GM12878 (cell line): ENCODE measurements at regions not wholly inside any gene's neighbourhood (a gene's known extent, or its start where the extent isn't known, plus 50 kb on each side); places are given as distances from the start of the nearest gene placed in this dataset.

Source experiments
- ATAC-seq: fragments of 200-7000 bp; cut with Tn5 transposase; 3 replicates; pipeline ENCODE4 v1.9.1; 2020; ENCODE audit warnings: mild to moderate bottlenecking, moderate library complexity
- BruUV-seq: library from RNA; stranded (reverse); fragments of 400-500 nt; replicated peaks from 2 replicates; lab custom pipeline; 2021; lab: Mats Ljungman, UMichigan
- CTCF ChIA-PET: fragments of 300-600 bp; sonication (Branson Sonifier 250); formaldehyde crosslinking; extraction: SDS; loops from one replicate; lab custom pipeline; 2021; ENCODE audit warnings: inconsistent platforms; lab: Yijun Ruan, JAX
- POLR2A ChIA-PET: fragments of 350-600 bp; formaldehyde crosslinking; extraction: SDS; loops from one replicate; lab custom pipeline; 2021; ENCODE audit warnings: inconsistent platforms; lab: Charles Lee
- RAD21 ChIA-PET: fragments of 300-600 bp; sonication (Branson Sonifier 250); formaldehyde crosslinking; loops from one replicate; lab custom pipeline; 2023; ENCODE audit warnings: antibody characterized with exemption; ENCODE audit not compliant: unreplicated experiment; lab: Charles Lee
- SMC1A ChIA-PET: fragments of 300-600 bp; sonication (Branson Sonifier 250); formaldehyde crosslinking; loops from one replicate; lab custom pipeline; 2023; ENCODE audit not compliant: unreplicated experiment, uncharacterized antibody; lab: Charles Lee
- DNase-seq: peaks from one replicate; pipeline ENCODE4 v3.0.0-alpha.2; 2011; ENCODE audit warnings: low read depth, low spot score
- FAIRE-seq: peaks from 3 replicates; lab custom pipeline; 2011; peaks lifted over from hg19 to GRCh38; lab: Jason Lieb, UNC
- H2AFZ ChIP-seq: 2 replicates; pipeline ENCODE4 v1.6.0; 2011; ENCODE audit warnings: low read depth, low read length, control low read depth; ENCODE audit not compliant: control insufficient read depth
- H3K27ac ChIP-seq: 2 replicates; pipeline ENCODE4 v1.5.1; 2011; ENCODE audit warnings: control low read depth; ENCODE audit not compliant: control insufficient read depth, insufficient read depth
- H3K27me3 ChIP-seq, 2 experiments: replicated peaks in 1 of 2; 2 replicates each; pipeline versions ENCODE4 v1.6.0 to v1.6.1; 2011; ENCODE audit warnings: low read length in 1 of 2; ENCODE audit not compliant: control insufficient read depth in 2 of 2, insufficient read depth in 2 of 2
- H3K36me3 ChIP-seq, 2 experiments: 2 replicates each; pipeline ENCODE4 v1.5.1; 2011; ENCODE audit warnings: low read length in 1 of 2; ENCODE audit not compliant: control insufficient read depth in 2 of 2, insufficient read depth in 2 of 2
- H3K4me1 ChIP-seq: 2 replicates; pipeline ENCODE4 v1.6.1; 2011; ENCODE audit warnings: mild to moderate bottlenecking, low read length, moderate library complexity, mixed read lengths; ENCODE audit not compliant: control insufficient read depth, insufficient read depth
- H3K4me2 ChIP-seq: 2 replicates; pipeline ENCODE4 v1.6.0; 2011; ENCODE audit warnings: control low read depth; ENCODE audit not compliant: control insufficient read depth, insufficient read depth
- H3K4me3 ChIP-seq: fragments of 200-600 bp; sonication (generic); 2 replicates; pipeline ENCODE4 v1.5.1; 2016
- H3K79me2 ChIP-seq: 2 replicates; pipeline ENCODE4 v1.6.0; 2011; ENCODE audit warnings: low read length; ENCODE audit not compliant: control insufficient read depth, insufficient read depth
- H3K9ac ChIP-seq: 2 replicates; pipeline ENCODE4 v1.8.0; 2011; ENCODE audit warnings: low read length, control low read depth, mixed read lengths; ENCODE audit not compliant: control insufficient read depth, insufficient read depth
- H3K9me3 ChIP-seq: replicated peaks from 3 replicates; pipeline ENCODE4 v1.5.1; 2011; ENCODE audit warnings: mild to moderate bottlenecking, low read length; ENCODE audit not compliant: control insufficient read depth, insufficient read depth
- H4K20me1 ChIP-seq: 2 replicates; pipeline ENCODE4 v1.6.0; 2011; ENCODE audit not compliant: control insufficient read depth, insufficient read depth
- BACH1 ChIP-seq: fragments of 450-650 bp; IDR thresholded peaks from 2 replicates; pipeline ENCODE4 v1.6.1; 2017; ENCODE audit warnings: mild to moderate bottlenecking, borderline replicate concordance
- BCL3 ChIP-seq: IDR thresholded peaks from 2 replicates; pipeline ENCODE4 v1.6.1; 2011; ENCODE audit warnings: borderline replicate concordance, low read depth, mild to moderate bottlenecking, moderate library complexity, low read length; ENCODE audit not compliant: insufficient read depth, poor library complexity, severe bottlenecking
- BHLHE40 ChIP-seq, 2 experiments: fragments of 450-650 bp in 1 of 2; IDR thresholded peaks; 2 replicates each; pipeline ENCODE4 v1.6.1; 2011 to 2017; ENCODE audit warnings: low read depth in 2 of 2, borderline replicate concordance in 1 of 2, improper control_type of control experiment in 1 of 2, low read length in 1 of 2, mild to moderate bottlenecking in 1 of 2
- BMI1 ChIP-seq: fragments of 450-650 bp; IDR thresholded peaks from 2 replicates; pipeline ENCODE4 v1.6.1; 2016; ENCODE audit warnings: mild to moderate bottlenecking, moderate library complexity, borderline replicate concordance
- ELK1 ChIP-seq: IDR thresholded peaks from 2 replicates; pipeline ENCODE4 v1.6.1; 2012; ENCODE audit warnings: low read depth, low read length, improper control_type of control experiment
- GABPA ChIP-seq: IDR thresholded peaks from 2 replicates; pipeline ENCODE4 v1.6.1; 2014; ENCODE audit warnings: antibody characterized with exemption, low read depth, mild to moderate bottlenecking, inconsistent platforms
- LARP7 ChIP-seq: fragments of 450-650 bp; IDR thresholded peaks from 2 replicates; pipeline ENCODE4 v1.6.1; 2017; ENCODE audit warnings: mild to moderate bottlenecking
- MEF2A ChIP-seq: IDR thresholded peaks from 2 replicates; pipeline ENCODE4 v1.6.1; 2011; ENCODE audit warnings: low read depth, mild to moderate bottlenecking, low read length, moderate library complexity; ENCODE audit not compliant: insufficient read depth
- NR2C1 ChIP-seq: fragments of 450-650 bp; IDR thresholded peaks from 2 replicates; pipeline ENCODE4 v1.6.1; 2017; ENCODE audit warnings: antibody characterized with exemption, mild to moderate bottlenecking, moderate library complexity
- POLR2AphosphoS2 ChIP-seq: IDR thresholded peaks from 2 replicates; pipeline ENCODE4 v1.6.1; 2011; ENCODE audit warnings: low read depth, mild to moderate bottlenecking, low read length, improper control_type of control experiment, moderate library complexity
- RB1 ChIP-seq: fragments of 450-650 bp; formaldehyde crosslinking; IDR thresholded peaks from 2 replicates; pipeline ENCODE4 v1.6.1; 2017; ENCODE audit warnings: mild to moderate bottlenecking, borderline replicate concordance
- SIN3A ChIP-seq: IDR thresholded peaks from 2 replicates; pipeline ENCODE4 v1.6.1; 2012; ENCODE audit warnings: low read depth, low read length, improper control_type of control experiment
- SMAD5 ChIP-seq: IDR thresholded peaks from 2 replicates; pipeline ENCODE4 v1.6.1; 2016; ENCODE audit warnings: antibody characterized with exemption, low read depth
- TARDBP ChIP-seq: IDR thresholded peaks from 2 replicates; pipeline ENCODE4 v1.6.1; 2016; ENCODE audit warnings: borderline replicate concordance
- TCF3 ChIP-seq: IDR thresholded peaks from 2 replicates; pipeline ENCODE4 v1.6.1; 2012; ENCODE audit warnings: low read depth, mild to moderate bottlenecking, low read length, borderline replicate concordance; ENCODE audit not compliant: insufficient read depth
- WGBS: methylation state at CpG from one replicate; pipeline ENCODE4 v1.1.6; 2016; ENCODE audit warnings: low lambda C conversion rate; ENCODE audit not compliant: insufficient replicate concordance, insufficient coverage; ENCODE audit errors: missing lambda C conversion rate; 5-methylcytosine and 5-hydroxymethylcytosine counted together
- in situ Hi-C: fragments of 300-500 bp; cut with MboI; formaldehyde crosslinking; loops from 9 replicates; pipeline ENCODE4 v1.14.3; 2018; ENCODE audit warnings: mixed read lengths
- intact Hi-C: fragments of 100-400 bp; cut with micrococcal nuclease; formaldehyde crosslinking; loops from one replicate; pipeline ENCODE4 v1.14.2; 2022; ENCODE audit not compliant: unreplicated experiment
- TF ChIP-seq, protein P1 (sequence below): IDR thresholded peaks from 2 replicates; pipeline ENCODE4 v1.6.1; 2012; ENCODE audit warnings: low read length, inconsistent platforms
- TF ChIP-seq, protein P2 (sequence below): IDR thresholded peaks from 2 replicates; pipeline ENCODE4 v1.6.1; 2011; ENCODE audit warnings: mild to moderate bottlenecking, low read depth, low read length, moderate library complexity; ENCODE audit not compliant: insufficient replicate concordance

DNA sequence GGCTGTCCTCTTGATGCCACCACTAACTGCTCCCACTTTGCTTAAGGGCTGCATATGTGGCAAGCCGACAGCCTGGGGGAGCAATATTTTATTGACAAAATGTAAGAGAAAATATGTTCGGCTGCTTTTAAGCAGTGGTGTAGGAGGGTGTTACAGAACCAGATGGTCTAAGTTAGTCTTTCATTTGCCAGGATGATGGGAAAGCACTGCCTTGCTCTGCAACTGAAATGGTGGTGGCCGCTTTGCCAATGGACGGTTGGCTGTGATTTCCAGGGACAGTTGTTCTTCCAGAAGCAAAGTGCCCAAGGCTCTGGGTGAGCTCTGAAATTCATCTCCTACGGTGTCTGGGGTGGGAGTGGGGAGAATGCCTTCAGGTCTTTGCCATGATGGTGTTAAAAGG, 469.3 kb downstream of the TOX3 start:
- Histone ChIP-seq H3K9ac (no peak overlapping the region), H3K79me2 (no peaks in the 10 kb centered on the region), H3K9me3 (no peaks in the 10 kb centered on the region), H3K27me3 (no peaks in the 10 kb centered on the region), H3K27ac (no peak overlapping the region), H3K4me2 (no peak overlapping the region), H3K36me3 (no peaks in the 10 kb centered on the region), H2AFZ (no peak overlapping the region), H3K4me1 (no peaks in the 10 kb centered on the region), H4K20me1 (no peaks in the 10 kb centered on the region), H3K4me3 (no peak overlapping the region)
- no peak for TF ChIP-seq RB1
- no peak for TF ChIP-seq SMAD5
- no peak for TF ChIP-seq BCL3
- TF ChIP-seq, protein P1, sequence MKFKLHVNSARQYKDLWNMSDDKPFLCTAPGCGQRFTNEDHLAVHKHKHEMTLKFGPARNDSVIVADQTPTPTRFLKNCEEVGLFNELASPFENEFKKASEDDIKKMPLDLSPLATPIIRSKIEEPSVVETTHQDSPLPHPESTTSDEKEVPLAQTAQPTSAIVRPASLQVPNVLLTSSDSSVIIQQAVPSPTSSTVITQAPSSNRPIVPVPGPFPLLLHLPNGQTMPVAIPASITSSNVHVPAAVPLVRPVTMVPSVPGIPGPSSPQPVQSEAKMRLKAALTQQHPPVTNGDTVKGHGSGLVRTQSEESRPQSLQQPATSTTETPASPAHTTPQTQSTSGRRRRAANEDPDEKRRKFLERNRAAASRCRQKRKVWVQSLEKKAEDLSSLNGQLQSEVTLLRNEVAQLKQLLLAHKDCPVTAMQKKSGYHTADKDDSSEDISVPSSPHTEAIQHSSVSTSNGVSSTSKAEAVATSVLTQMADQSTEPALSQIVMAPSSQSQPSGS, result no peak
- TF ChIP-seq LARP7, result no peak
- no peak for TF ChIP-seq TCF3
- TF ChIP-seq, protein P2, sequence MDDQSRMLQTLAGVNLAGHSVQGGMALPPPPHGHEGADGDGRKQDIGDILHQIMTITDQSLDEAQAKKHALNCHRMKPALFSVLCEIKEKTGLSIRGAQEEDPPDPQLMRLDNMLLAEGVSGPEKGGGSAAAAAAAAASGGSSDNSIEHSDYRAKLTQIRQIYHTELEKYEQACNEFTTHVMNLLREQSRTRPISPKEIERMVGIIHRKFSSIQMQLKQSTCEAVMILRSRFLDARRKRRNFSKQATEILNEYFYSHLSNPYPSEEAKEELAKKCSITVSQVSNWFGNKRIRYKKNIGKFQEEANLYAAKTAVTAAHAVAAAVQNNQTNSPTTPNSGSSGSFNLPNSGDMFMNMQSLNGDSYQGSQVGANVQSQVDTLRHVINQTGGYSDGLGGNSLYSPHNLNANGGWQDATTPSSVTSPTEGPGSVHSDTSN, result no peak
- no peak for TF ChIP-seq BMI1
- TF ChIP-seq ELK1, result no peak
- TF ChIP-seq SIN3A, result no peak
- no peak for TF ChIP-seq NR2C1
- no peak for TF ChIP-seq TARDBP
- no peak for TF ChIP-seq POLR2AphosphoS2
- TF ChIP-seq GABPA, result no peak
- no peak for TF ChIP-seq MEF2A
- no peak for TF ChIP-seq BACH1
- TF ChIP-seq BHLHE40 (IDR thresholded peaks at IDR 0.05; ENCODE audit: borderline replicate concordance in 1 of 2, low read depth in 2 of 2, low read length in 1 of 2), result no peak
- ChIA-PET SMC1A (no interaction called here), POLR2A (no interaction called here), RAD21 (no interaction called here), CTCF (no interaction called here)
- in situ Hi-C loops, result no loop called here
- FAIRE-seq, result no peak
- 64% methylated on average over 5 of the region's 5 CpGs for WGBS
- intact Hi-C loops, result no loop called here
- BruUV-seq, result no TSS peak
- no peak for ATAC-seq
- DNase-seq, result no peak
